ENCODE measurements at regions not wholly inside any gene's neighbourhood (a gene's known extent, or its start where the extent isn't known, plus 50 kb on each side); places are given as distances from the start of the nearest gene placed in this dataset.

GRCh38 chr5:57804007-57804444 lies 321.4 kb upstream of the ACTBL2 start:
- ATAC-seq (no peak), DNase-seq (no peak)
- WGBS (ENCODE audit: insufficient coverage): 98% methylated on average over 2 of the region's 2 CpGs
- Histone ChIP-seq H3K4me1 (ENCODE audit: control insufficient read depth, insufficient read depth, low read length) (no peaks in the 10 kb centered on the region), H3K27me3 (ENCODE audit: control insufficient read depth, insufficient read depth, low read length) (no peaks in the 10 kb centered on the region), H3K27ac (ENCODE audit: low read length) (no peak overlapping the region), H3K36me3 (ENCODE audit: control insufficient read depth, insufficient read depth, low read length) (no peaks in the 10 kb centered on the region), H3K4me3 (ENCODE audit: low read length) (no peak overlapping the region), H3K9me3 (ENCODE audit: control insufficient read depth, insufficient read depth, low read length) (no peaks in the 10 kb centered on the region)
- no peak overlapping the region for H3K27ac Mint-ChIP-seq
- H3K4me3 Mint-ChIP-seq: no peak overlapping the region
- H3K9me3 Mint-ChIP-seq: peaks cover 0 to 5% of the 10 kb centered on the region in 2 donors
- H3K4me1 Mint-ChIP-seq: no peaks in the 10 kb centered on the region
- no peak for TF ChIP-seq CTCF (IDR thresholded peaks at IDR 0.05)
- H3K27me3 Mint-ChIP-seq (ENCODE audit: low read depth in 2 of 2): no peaks in the 10 kb centered on the region
- intact Hi-C loops (cut with micrococcal nuclease): no loop called here
- H3K36me3 Mint-ChIP-seq: no peaks in the 10 kb centered on the region

GRCh38 chr5:57802131-57802530 lies 319.5 kb upstream of the ACTBL2 start:
- intact Hi-C loops (cut with micrococcal nuclease): no loop called here
- no peaks in the 10 kb centered on the region for H3K36me3 ChIP-seq (ENCODE audit: control insufficient read depth, insufficient read depth, low read length)
- no peak for TF ChIP-seq CTCF (IDR thresholded peaks at IDR 0.05)
- 47% methylated on average over 3 of the region's 3 CpGs for WGBS (ENCODE audit: insufficient coverage)
- Mint-ChIP-seq H3K4me1 (no peaks in the 10 kb centered on the region), H3K27ac (no peak overlapping the region), H3K9me3 (peaks cover 0 to 5% of the 10 kb centered on the region in 2 donors), H3K4me3 (no peak overlapping the region), H3K36me3 (no peaks in the 10 kb centered on the region), H3K27me3 (ENCODE audit: low read depth in 2 of 2) (no peaks in the 10 kb centered on the region)
- no peaks in the 10 kb centered on the region for H3K27me3 ChIP-seq (ENCODE audit: control insufficient read depth, insufficient read depth, low read length)
- H3K4me1 ChIP-seq (ENCODE audit: control insufficient read depth, insufficient read depth, low read length): no peaks in the 10 kb centered on the region
- H3K4me3 ChIP-seq (ENCODE audit: low read length): no peak overlapping the region
- ATAC-seq (no peak), DNase-seq (no peak)
- H3K9me3 ChIP-seq (ENCODE audit: control insufficient read depth, insufficient read depth, low read length): no peaks in the 10 kb centered on the region
- H3K27ac ChIP-seq (ENCODE audit: low read length): no peak overlapping the region

GRCh38 chr5:57795203-57795602 lies 312.6 kb upstream of the ACTBL2 start:
- Histone ChIP-seq H3K27me3 (ENCODE audit: control insufficient read depth, insufficient read depth, low read length) (no peaks in the 10 kb centered on the region), H3K27ac (ENCODE audit: low read length) (no peak overlapping the region), H3K36me3 (ENCODE audit: control insufficient read depth, insufficient read depth, low read length) (no peaks in the 10 kb centered on the region), H3K9me3 (ENCODE audit: control insufficient read depth, insufficient read depth, low read length) (no peaks in the 10 kb centered on the region), H3K4me1 (ENCODE audit: control insufficient read depth, insufficient read depth, low read length) (no peaks in the 10 kb centered on the region), H3K4me3 (ENCODE audit: low read length) (no peak overlapping the region)
- H3K27me3 Mint-ChIP-seq (ENCODE audit: low read depth in 2 of 2): peaks cover 0 to 11% of the 10 kb centered on the region in 2 donors
- ATAC-seq: no peak
- H3K27ac Mint-ChIP-seq: no peak overlapping the region
- WGBS (ENCODE audit: insufficient coverage): 100% methylated on average over 1 of the region's 1 CpG
- DNase-seq: no peak
- intact Hi-C loops (cut with micrococcal nuclease): no loop called here
- H3K4me3 Mint-ChIP-seq: no peak overlapping the region
- no peaks in the 10 kb centered on the region for H3K9me3 Mint-ChIP-seq
- no peaks in the 10 kb centered on the region for H3K4me1 Mint-ChIP-seq
- H3K36me3 Mint-ChIP-seq: no peaks in the 10 kb centered on the region
- TF ChIP-seq CTCF (IDR thresholded peaks at IDR 0.05): no peak

- TF ChIP-seq CTCF (IDR thresholded peaks at IDR 0.05): no peak
- WGBS (ENCODE audit: insufficient coverage): no CpG with 5 or more reads among the region's 1 CpG
- no peaks in the 10 kb centered on the region for H3K27me3 ChIP-seq (ENCODE audit: control insufficient read depth, insufficient read depth, low read length)
- H3K27ac Mint-ChIP-seq: no peak overlapping the region
- no peaks in the 10 kb centered on the region for H3K9me3 Mint-ChIP-seq
- no peaks in the 10 kb centered on the region for H3K9me3 ChIP-seq (ENCODE audit: control insufficient read depth, insufficient read depth, low read length)
- H3K4me3 ChIP-seq (ENCODE audit: low read length): no peak overlapping the region
- H3K27me3 Mint-ChIP-seq (ENCODE audit: low read depth in 2 of 2): peaks cover 4 to 31% of the 10 kb centered on the region in 2 donors
- no peaks in the 10 kb centered on the region for H3K4me1 Mint-ChIP-seq
- H3K36me3 ChIP-seq (ENCODE audit: control insufficient read depth, insufficient read depth, low read length): no peaks in the 10 kb centered on the region
- H3K4me1 ChIP-seq (ENCODE audit: control insufficient read depth, insufficient read depth, low read length): no peaks in the 10 kb centered on the region
- H3K4me3 Mint-ChIP-seq: no peak overlapping the region
- intact Hi-C loops (cut with micrococcal nuclease): no loop called here
- H3K27ac ChIP-seq (ENCODE audit: low read length): no peak overlapping the region
- DNase-seq (no peak), ATAC-seq (no peak)
- no peaks in the 10 kb centered on the region for H3K36me3 Mint-ChIP-seq
Observed at GRCh38 chr5:57791875-57792274, 309.3 kb upstream of the ACTBL2 start.
